ENCODE measurements at regions not wholly inside any gene's neighbourhood (a gene's known extent, or its start where the extent isn't known, plus 50 kb on each side); places are given as distances from the start of the nearest gene placed in this dataset.

- TF ChIP-seq POLR2AphosphoS5 (IDR thresholded peaks at IDR 0.05; ENCODE audit: low read depth, low read length) (no peak), SIN3A (IDR thresholded peaks at IDR 0.05; ENCODE audit: borderline replicate concordance, insufficient read depth, low read length) (no peak)
These were observed 188.6 kb downstream of the CARTPT start for GRCh38 chr5:71907608-71908145.

Measured in PFSK-1 (cell line).